ENCODE measurements at regions not wholly inside any gene's neighbourhood (a gene's known extent, or its start where the extent isn't known, plus 50 kb on each side); places are given as distances from the start of the nearest gene placed in this dataset.

DNA sequence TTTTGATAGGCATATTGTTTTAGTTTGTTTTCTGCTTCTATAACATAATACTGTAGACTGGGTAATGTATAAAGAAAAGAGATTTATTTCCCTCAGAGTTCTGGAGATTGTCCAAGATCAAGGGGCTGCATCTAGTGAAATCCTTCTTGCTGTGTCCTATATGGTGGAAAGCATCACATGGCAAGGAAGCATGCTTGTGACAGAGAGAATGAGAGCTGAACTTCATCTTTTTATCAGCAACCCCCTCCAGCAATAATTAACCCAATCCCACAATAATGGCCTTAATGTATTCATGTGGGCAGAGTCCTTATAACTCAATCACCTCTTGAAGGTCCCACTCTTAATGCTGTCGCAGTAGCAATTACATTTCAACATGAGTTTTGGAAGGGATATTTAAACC lies 141.4 kb downstream of the CENPW start:
- TF ChIP-seq, protein P1, sequence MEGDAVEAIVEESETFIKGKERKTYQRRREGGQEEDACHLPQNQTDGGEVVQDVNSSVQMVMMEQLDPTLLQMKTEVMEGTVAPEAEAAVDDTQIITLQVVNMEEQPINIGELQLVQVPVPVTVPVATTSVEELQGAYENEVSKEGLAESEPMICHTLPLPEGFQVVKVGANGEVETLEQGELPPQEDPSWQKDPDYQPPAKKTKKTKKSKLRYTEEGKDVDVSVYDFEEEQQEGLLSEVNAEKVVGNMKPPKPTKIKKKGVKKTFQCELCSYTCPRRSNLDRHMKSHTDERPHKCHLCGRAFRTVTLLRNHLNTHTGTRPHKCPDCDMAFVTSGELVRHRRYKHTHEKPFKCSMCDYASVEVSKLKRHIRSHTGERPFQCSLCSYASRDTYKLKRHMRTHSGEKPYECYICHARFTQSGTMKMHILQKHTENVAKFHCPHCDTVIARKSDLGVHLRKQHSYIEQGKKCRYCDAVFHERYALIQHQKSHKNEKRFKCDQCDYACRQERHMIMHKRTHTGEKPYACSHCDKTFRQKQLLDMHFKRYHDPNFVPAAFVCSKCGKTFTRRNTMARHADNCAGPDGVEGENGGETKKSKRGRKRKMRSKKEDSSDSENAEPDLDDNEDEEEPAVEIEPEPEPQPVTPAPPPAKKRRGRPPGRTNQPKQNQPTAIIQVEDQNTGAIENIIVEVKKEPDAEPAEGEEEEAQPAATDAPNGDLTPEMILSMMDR (conservative IDR thresholded peaks at IDR 0.05): no peak
- no peak for TF ChIP-seq EZH2 (IDR thresholded peaks at IDR 0.05; ENCODE audit: low read depth)

Data from PC-9 (cell line).